PC-3 (cell line): ENCODE measurements at regions not wholly inside any gene's neighbourhood (a gene's known extent, or its start where the extent isn't known, plus 50 kb on each side); places are given as distances from the start of the nearest gene placed in this dataset.

Experiments used
- ATAC-seq: fragments of 200-7000 bp; cut with Tn5 transposase; 2 replicates; pipeline ENCODE4 v1.9.1; 2020; ENCODE audit warnings: mild to moderate bottlenecking, moderate library complexity
- BruUV-seq: library from RNA; stranded (reverse); fragments of 400-500 nt; replicated peaks from 2 replicates; lab custom pipeline; 2021; lab: Mats Ljungman, UMichigan
- CTCF ChIA-PET: fragments of 300-600 bp; sonication (Branson Sonifier 250); formaldehyde crosslinking; loops from one replicate; lab custom pipeline; 2022; ENCODE audit warnings: antibody characterized with exemption; lab: Charles Lee
- POLR2A ChIA-PET: fragments of 300-600 bp; sonication (Branson Sonifier 250); formaldehyde crosslinking; loops from one replicate; lab custom pipeline; 2022; ENCODE audit warnings: antibody characterized with exemption; ENCODE audit not compliant: unreplicated experiment; lab: Charles Lee
- DNase-seq: peaks from one replicate; pipeline ENCODE4 v3.0.0-alpha.2; 2015
- H2AFZ ChIP-seq: fragments of 300-600 bp; sonication (generic); 2 replicates; pipeline ENCODE4 v1.6.0; 2016; ENCODE audit warnings: antibody characterized with exemption, low read length
- H3F3A ChIP-seq: fragments of 300-600 bp; sonication (generic); one replicate; pipeline ENCODE4 v1.6.0; 2017; ENCODE audit warnings: antibody characterized with exemption, low read length, control low read depth, mild to moderate bottlenecking; ENCODE audit not compliant: unreplicated experiment
- H3K27ac ChIP-seq: fragments of 300-600 bp; sonication (generic); 2 replicates; pipeline ENCODE4 v1.5.1; 2016; ENCODE audit warnings: mild to moderate bottlenecking, low read length
- H3K27me3 ChIP-seq: fragments of 300-600 bp; sonication (generic); 2 replicates; pipeline ENCODE4 v1.6.1; 2016; ENCODE audit warnings: low read length, mixed read lengths
- H3K36me3 ChIP-seq: fragments of 300-600 bp; sonication (generic); 2 replicates; pipeline ENCODE4 v1.6.1; 2016; ENCODE audit warnings: low read depth, mixed run types, low read length, mixed read lengths
- H3K4me1 ChIP-seq: fragments of 300-600 bp; sonication (generic); 2 replicates; pipeline ENCODE4 v1.5.1; 2016; ENCODE audit warnings: low read length; ENCODE audit not compliant: insufficient read depth
- H3K4me2 ChIP-seq: fragments of 300-600 bp; sonication (generic); 2 replicates; pipeline ENCODE4 v1.6.0; 2016; ENCODE audit warnings: low read length
- H3K4me3 ChIP-seq: fragments of 300-600 bp; sonication (generic); 2 replicates; pipeline ENCODE4 v1.5.1; 2016; ENCODE audit warnings: mild to moderate bottlenecking, low read length, mixed read lengths
- H3K79me2 ChIP-seq: fragments of 300-600 bp; sonication (generic); 2 replicates; pipeline ENCODE4 v1.6.1; 2017; ENCODE audit warnings: low read length, mixed read lengths
- H3K9ac ChIP-seq: fragments of 300-600 bp; sonication (generic); 2 replicates; pipeline ENCODE4 v1.6.0; 2016; ENCODE audit warnings: mild to moderate bottlenecking, low read length
- H3K9me2 ChIP-seq: fragments of 300-600 bp; sonication (generic); replicated peaks from 2 replicates; pipeline ENCODE4 v1.6.1; 2016; ENCODE audit warnings: mixed run types, low read length, mixed read lengths
- H3K9me3 ChIP-seq: fragments of 300-600 bp; sonication (generic); 2 replicates; pipeline ENCODE4 v1.6.1; 2016; ENCODE audit warnings: low read length, mixed read lengths
- H4K20me1 ChIP-seq: fragments of 300-600 bp; sonication (generic); 2 replicates; pipeline ENCODE4 v1.6.1; 2016; ENCODE audit warnings: low read length, mixed read lengths
- EZH2 ChIP-seq: fragments of 300-600 bp; sonication (generic); IDR thresholded peaks from one replicate; pipeline ENCODE4 v1.6.1; 2017; ENCODE audit warnings: antibody characterized with exemption, mild to moderate bottlenecking, low read length; ENCODE audit not compliant: unreplicated experiment
- EZH2phosphoT487 ChIP-seq: fragments of 300-600 bp; sonication (generic); IDR thresholded peaks from 2 replicates; pipeline ENCODE4 v1.6.1; 2018; ENCODE audit warnings: mild to moderate bottlenecking, antibody characterized with exemption, low read length, borderline replicate concordance
- intact Hi-C: fragments of 100-400 bp; cut with micrococcal nuclease; formaldehyde crosslinking; loops from 2 replicates; pipeline ENCODE4 v1.9.0; 2023
- TF ChIP-seq, protein P1 (sequence below): fragments of 300-600 bp; sonication (generic); conservative IDR thresholded peaks from 2 replicates; pipeline ENCODE4 v1.5.1; 2017; ENCODE audit warnings: antibody characterized with exemption, low read depth, mild to moderate bottlenecking, low read length

GRCh38 chr10:111299037-111299436, 222.2 kb downstream of the ADRA2A start:
- H3F3A ChIP-seq = no peaks in the 10 kb centered on the region
- H3K4me2 ChIP-seq = no peak overlapping the region
- no peaks in the 10 kb centered on the region for H3K27me3 ChIP-seq
- no peaks in the 10 kb centered on the region for H3K9me3 ChIP-seq
- no peak overlapping the region for H3K27ac ChIP-seq
- CTCF ChIA-PET = no interaction called here
- H4K20me1 ChIP-seq = no peaks in the 10 kb centered on the region
- intact Hi-C loops = no loop called here
- no peaks in the 10 kb centered on the region for H3K36me3 ChIP-seq
- POLR2A ChIA-PET = no interaction called here
- H3K9me2 ChIP-seq = no peaks in the 10 kb centered on the region
- DNase-seq (no peak), ATAC-seq (no peak)
- H3K4me3 ChIP-seq = no peak overlapping the region
- no TSS peak for BruUV-seq
- TF ChIP-seq EZH2phosphoT487 = no peak
- TF ChIP-seq EZH2 = no peak
- TF ChIP-seq, protein P1, sequence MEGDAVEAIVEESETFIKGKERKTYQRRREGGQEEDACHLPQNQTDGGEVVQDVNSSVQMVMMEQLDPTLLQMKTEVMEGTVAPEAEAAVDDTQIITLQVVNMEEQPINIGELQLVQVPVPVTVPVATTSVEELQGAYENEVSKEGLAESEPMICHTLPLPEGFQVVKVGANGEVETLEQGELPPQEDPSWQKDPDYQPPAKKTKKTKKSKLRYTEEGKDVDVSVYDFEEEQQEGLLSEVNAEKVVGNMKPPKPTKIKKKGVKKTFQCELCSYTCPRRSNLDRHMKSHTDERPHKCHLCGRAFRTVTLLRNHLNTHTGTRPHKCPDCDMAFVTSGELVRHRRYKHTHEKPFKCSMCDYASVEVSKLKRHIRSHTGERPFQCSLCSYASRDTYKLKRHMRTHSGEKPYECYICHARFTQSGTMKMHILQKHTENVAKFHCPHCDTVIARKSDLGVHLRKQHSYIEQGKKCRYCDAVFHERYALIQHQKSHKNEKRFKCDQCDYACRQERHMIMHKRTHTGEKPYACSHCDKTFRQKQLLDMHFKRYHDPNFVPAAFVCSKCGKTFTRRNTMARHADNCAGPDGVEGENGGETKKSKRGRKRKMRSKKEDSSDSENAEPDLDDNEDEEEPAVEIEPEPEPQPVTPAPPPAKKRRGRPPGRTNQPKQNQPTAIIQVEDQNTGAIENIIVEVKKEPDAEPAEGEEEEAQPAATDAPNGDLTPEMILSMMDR = no peak
- H3K9ac ChIP-seq = no peak overlapping the region
- no peaks in the 10 kb centered on the region for H3K79me2 ChIP-seq
- no peaks in the 10 kb centered on the region for H3K4me1 ChIP-seq
- no peak overlapping the region for H2AFZ ChIP-seq

DNA sequence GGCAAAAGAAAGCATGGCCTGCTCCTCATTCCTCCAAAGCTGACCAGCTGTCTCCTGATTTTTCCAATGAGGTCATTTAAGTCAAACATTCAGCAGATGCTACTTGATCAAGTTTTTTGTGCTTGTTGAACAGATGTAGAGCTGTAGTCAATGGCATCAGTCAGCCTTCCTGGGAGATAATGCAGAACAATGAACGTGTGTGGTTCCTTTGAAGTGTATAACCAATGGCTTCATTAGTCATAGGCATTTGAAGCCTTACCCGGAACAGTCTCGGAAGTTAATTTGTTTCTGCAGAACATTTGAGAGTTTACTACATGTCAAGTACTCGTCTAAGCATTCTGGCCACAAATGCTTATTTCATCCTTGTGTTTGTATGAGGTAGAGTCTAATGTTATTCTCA, 227.1 kb downstream of the ADRA2A start:
- H3K9me2 ChIP-seq = no peaks in the 10 kb centered on the region
- no peak for TF ChIP-seq EZH2phosphoT487
- no peak for TF ChIP-seq EZH2
- TF ChIP-seq, protein P1 = no peak
- no TSS peak for BruUV-seq
- H3K4me3 ChIP-seq = no peak overlapping the region
- intact Hi-C loops = no loop called here
- H3K4me2 ChIP-seq = no peak overlapping the region
- ATAC-seq (no peak), DNase-seq (no peak)
- no peaks in the 10 kb centered on the region for H3K36me3 ChIP-seq
- no peak overlapping the region for H3K27ac ChIP-seq
- CTCF ChIA-PET = no interaction called here
- no peaks in the 10 kb centered on the region for H3K4me1 ChIP-seq
- no peaks in the 10 kb centered on the region for H3K27me3 ChIP-seq
- POLR2A ChIA-PET = no interaction called here
- no peak overlapping the region for H3K9ac ChIP-seq
- no peaks in the 10 kb centered on the region for H4K20me1 ChIP-seq
- no peaks in the 10 kb centered on the region for H3F3A ChIP-seq
- no peaks in the 10 kb centered on the region for H3K79me2 ChIP-seq
- no peaks in the 10 kb centered on the region for H3K9me3 ChIP-seq
- H2AFZ ChIP-seq = no peak overlapping the region

DNA sequence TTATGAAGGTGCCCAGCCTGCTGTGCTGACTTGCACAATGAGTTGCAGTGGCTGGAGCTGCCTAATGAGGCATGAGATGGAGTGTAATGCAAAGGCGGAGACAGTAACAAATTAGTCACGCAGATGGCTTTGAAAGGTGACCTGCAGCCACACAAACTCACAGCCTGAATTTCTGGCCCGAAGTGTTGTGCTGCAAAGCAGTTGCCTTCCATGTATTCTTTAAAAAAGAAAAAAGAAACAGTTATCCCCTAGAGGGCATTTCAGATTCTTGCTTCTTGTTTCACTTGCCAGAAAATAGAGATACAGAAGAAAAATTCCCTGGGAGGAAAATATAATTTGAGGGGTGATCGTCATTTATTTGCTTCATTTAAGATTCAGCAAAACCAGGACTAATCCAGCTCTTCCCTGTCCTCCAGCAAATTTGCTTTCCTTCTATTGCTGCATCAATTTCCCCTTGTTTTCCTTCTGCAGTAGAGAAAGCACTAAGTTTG, 239.9 kb downstream of the ADRA2A start:
- no peaks in the 10 kb centered on the region for H4K20me1 ChIP-seq
- ChIA-PET POLR2A (no interaction called here), CTCF (no interaction called here)
- no peaks in the 10 kb centered on the region for H3K36me3 ChIP-seq
- no peaks in the 10 kb centered on the region for H3K27me3 ChIP-seq
- H3K9me3 ChIP-seq = no peaks in the 10 kb centered on the region
- no peak for DNase-seq
- no peaks in the 10 kb centered on the region for H3K9me2 ChIP-seq
- H3K9ac ChIP-seq = no peak overlapping the region
- H3K79me2 ChIP-seq = no peaks in the 10 kb centered on the region
- BruUV-seq = no TSS peak
- H3K27ac ChIP-seq = no peak overlapping the region
- ATAC-seq = no peak
- H2AFZ ChIP-seq = no peak overlapping the region
- H3K4me2 ChIP-seq = no peak overlapping the region
- no peaks in the 10 kb centered on the region for H3K4me1 ChIP-seq
- intact Hi-C loops = no loop called here
- H3F3A ChIP-seq = no peaks in the 10 kb centered on the region
- TF ChIP-seq EZH2 = no peak
- TF ChIP-seq, protein P1 = no peak
- no peak for TF ChIP-seq EZH2phosphoT487
- no peak overlapping the region for H3K4me3 ChIP-seq
